HFF-Myc (cell line): ENCODE measurements at regions not wholly inside any gene's neighbourhood (a gene's known extent, or its start where the extent isn't known, plus 50 kb on each side); places are given as distances from the start of the nearest gene placed in this dataset.

Experiments
- DNase-seq: peaks from one replicate; pipeline ENCODE4 v3.0.0-alpha.2; 2011; ENCODE audit warnings: low read depth; ENCODE audit errors: extremely low read depth
- H3K4me3 ChIP-seq: replicated peaks from 2 replicates; pipeline ENCODE4 v1.5.1; 2011; ENCODE audit warnings: low read depth, mild to moderate bottlenecking, control low read depth, low read length
- CTCF ChIP-seq: IDR thresholded peaks from 2 replicates; pipeline ENCODE4 v1.5.1; 2012; ENCODE audit warnings: mild to moderate bottlenecking, low read depth, low read length, control low read depth; ENCODE audit errors: missing control alignments

GRCh38 chr5:175246242-175246888, 197.6 kb downstream of the DRD1 start:
- H3K4me3 ChIP-seq, result no peak overlapping the region
- peak; percentile 40 for DNase-seq
- no peak for TF ChIP-seq CTCF

DNA sequence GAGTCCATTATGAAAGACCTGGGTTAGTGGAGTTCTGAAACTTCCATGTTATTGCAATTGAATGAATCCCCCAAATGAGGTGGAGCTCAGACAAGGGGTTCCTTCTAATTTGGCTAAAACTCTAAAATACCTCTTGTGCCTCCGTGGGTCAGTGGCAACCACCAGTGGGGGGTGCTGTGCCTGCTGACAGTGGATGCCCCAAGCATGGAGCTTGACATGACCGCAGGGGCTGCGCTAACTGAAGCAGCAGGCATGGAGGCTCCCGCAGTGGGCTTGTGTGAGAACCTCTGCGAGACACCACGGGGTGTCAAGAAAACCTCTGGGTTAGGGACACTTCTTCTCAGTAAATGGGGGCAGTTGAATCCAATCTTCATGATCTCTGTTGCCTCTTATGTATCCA, 200.5 kb downstream of the DRD1 start:
- no peak overlapping the region for H3K4me3 ChIP-seq
- TF ChIP-seq CTCF, result no peak
- DNase-seq, result no peak

GRCh38 chr5:175242207-175242606, 201.8 kb downstream of the DRD1 start:
- TF ChIP-seq CTCF, result no peak
- DNase-seq, result no peak
- H3K4me3 ChIP-seq, result no peak overlapping the region

DNA sequence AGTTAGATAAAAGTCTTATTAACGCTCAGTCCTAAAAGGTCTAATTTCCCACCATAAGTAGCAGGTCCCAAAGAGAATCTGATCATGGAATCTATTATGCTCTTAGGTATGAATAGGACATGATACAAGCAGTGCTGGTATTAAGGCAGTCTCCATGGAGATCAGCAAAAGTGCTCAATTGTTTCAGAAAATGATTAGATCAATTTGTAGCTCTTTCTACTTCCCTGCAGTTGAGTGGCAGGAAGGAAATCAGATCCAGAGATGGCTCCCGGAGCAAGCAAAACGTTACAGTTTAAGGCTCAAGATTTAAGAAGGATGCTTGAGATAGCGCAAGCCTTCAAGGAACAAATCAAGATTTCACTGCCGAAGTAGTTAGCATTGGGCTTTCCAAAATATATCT, 205.7 kb downstream of the DRD1 start:
- DNase-seq, result no peak
- H3K4me3 ChIP-seq, result no peak overlapping the region
- TF ChIP-seq CTCF, result no peak

DNA sequence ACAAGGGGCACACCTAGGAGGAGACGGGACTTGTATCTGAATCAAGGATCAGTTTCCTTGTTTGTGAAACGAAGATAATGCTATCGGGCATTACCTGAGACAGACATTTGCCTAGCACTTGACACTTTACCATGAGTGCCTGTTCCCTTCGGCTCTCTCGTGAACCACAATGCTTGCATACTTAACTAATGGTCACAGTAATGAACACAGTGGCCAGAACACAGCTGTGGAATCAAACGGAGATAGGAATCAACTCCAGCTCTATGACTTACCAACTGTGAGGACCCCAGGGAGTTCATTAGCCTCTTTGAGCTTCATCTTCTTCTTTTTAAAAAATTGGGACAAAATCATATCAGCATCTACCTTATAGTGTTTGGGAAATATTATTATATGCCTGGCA, 207.8 kb downstream of the DRD1 start:
- TF ChIP-seq CTCF, result no peak
- DNase-seq, result no peak
- no peak overlapping the region for H3K4me3 ChIP-seq

GRCh38 chr5:175235251-175235960, 208.6 kb downstream of the DRD1 start:
- TF ChIP-seq CTCF, result no peak
- no peak overlapping the region for H3K4me3 ChIP-seq
- DNase-seq, result no peak
